Small intestine (tissue), 7 donors: ENCODE measurements at regions not wholly inside any gene's neighbourhood (a gene's known extent, or its start where the extent isn't known, plus 50 kb on each side); places are given as distances from the start of the nearest gene placed in this dataset.
"Not testable (repeated sequence)": the region's sequence is repeated elsewhere in the genome, so short reads cannot be mapped to it uniquely, and the experiment has no call there.

Source experiments
- DNase-seq, 2 donors: peaks; one replicate each; pipeline versions ENCODE4 v3.0.0 to v3.0.0-alpha.2; 2013
- FAIRE-seq: peaks from 2 replicates; lab custom pipeline; 2012; peaks lifted over from hg19 to GRCh38; lab: Jason Lieb, UNC
- H3K27ac ChIP-seq, 3 donors: one replicate each; pipeline ENCODE4 v1.5.1; 2013; ENCODE audit warnings: low read length in 2 of 3, mild to moderate bottlenecking in 2 of 3, control low read depth in 1 of 3, inconsistent platforms in 1 of 3, low read depth in 1 of 3, moderate library complexity in 1 of 3
- H3K27me3 ChIP-seq, 3 donors: one replicate each; pipeline ENCODE4 v1.6.1; 2013; ENCODE audit warnings: low read length in 3 of 3, inconsistent platforms in 1 of 3; ENCODE audit not compliant: control insufficient read depth in 3 of 3, insufficient read depth in 3 of 3
- H3K36me3 ChIP-seq, 3 donors: one replicate each; pipeline ENCODE4 v1.6.1; 2013; ENCODE audit warnings: low read length in 3 of 3, inconsistent platforms in 1 of 3, low read depth in 1 of 3, mild to moderate bottlenecking in 1 of 3, moderate library complexity in 1 of 3; ENCODE audit not compliant: control insufficient read depth in 3 of 3, insufficient read depth in 2 of 3
- H3K4me1 ChIP-seq, 3 donors: one replicate each; pipeline ENCODE4 v1.6.1; 2013; ENCODE audit warnings: low read length in 2 of 3, inconsistent platforms in 1 of 3, low read depth in 1 of 3, mild to moderate bottlenecking in 1 of 3, moderate library complexity in 1 of 3; ENCODE audit not compliant: control insufficient read depth in 3 of 3, insufficient read depth in 2 of 3
- H3K4me3 ChIP-seq, 3 donors: one replicate each; pipeline ENCODE4 v1.5.1; 2013; ENCODE audit warnings: low read length in 3 of 3, control low read depth in 1 of 3, inconsistent platforms in 1 of 3, low read depth in 1 of 3, mild to moderate bottlenecking in 1 of 3, moderate library complexity in 1 of 3
- H3K9me3 ChIP-seq, 2 donors: one replicate each; pipeline ENCODE4 v1.6.1; 2013; ENCODE audit warnings: low read depth in 1 of 2, low read length in 1 of 2; ENCODE audit not compliant: control insufficient read depth in 2 of 2, insufficient read depth in 1 of 2
- WGBS, 3 donors: extraction: QIAGEN DNeasy Blood & Tissue Kit; methylation state at CpG; one replicate each; pipeline ENCODE4 v1.1.7; 2013; 5-methylcytosine and 5-hydroxymethylcytosine counted together
- donor health status: healthy with polysubstance abuse.
- donor health status: control.
- donor health status: control.
- donor health status: Bipolar disorder and iron deficiency.
- donor health status: healthy.

GRCh38 chr10:38386869-38387268 lies 292.7 kb downstream of the ZNF37A start:
- not testable (repeated sequence) for DNase-seq, FAIRE-seq, H3K9me3 ChIP-seq, H3K4me3 ChIP-seq, H3K36me3 ChIP-seq, H3K4me1 ChIP-seq, H3K27ac ChIP-seq, H3K27me3 ChIP-seq

DNA sequence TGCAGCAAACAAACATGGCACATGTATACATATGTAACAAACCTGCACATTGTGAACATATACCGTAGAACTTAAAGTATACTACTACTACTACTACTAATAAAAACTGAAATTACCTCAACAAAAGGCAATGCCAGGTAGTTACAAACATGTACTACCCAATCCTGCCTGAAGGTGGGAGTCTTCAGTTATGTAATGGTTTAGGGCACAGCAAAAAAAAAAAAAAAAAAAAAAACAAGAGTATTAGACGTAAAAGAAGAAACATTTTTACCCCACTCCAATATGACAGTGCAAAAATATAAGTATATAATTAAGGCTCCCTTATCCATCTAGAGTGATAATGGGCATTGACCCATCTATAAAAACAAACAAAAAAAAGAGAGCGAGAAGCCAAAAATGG lies 296.6 kb downstream of the ZNF37A start:
- H3K27ac ChIP-seq, FAIRE-seq, H3K4me3 ChIP-seq, H3K27me3 ChIP-seq, H3K4me1 ChIP-seq, H3K36me3 ChIP-seq, H3K9me3 ChIP-seq: not testable (repeated sequence)
- 68 to 85% (median 82%) methylated on average over 3 of the region's 3 CpGs for WGBS, 3 donors
- DNase-seq: peak; percentile 6 to 11

DNA sequence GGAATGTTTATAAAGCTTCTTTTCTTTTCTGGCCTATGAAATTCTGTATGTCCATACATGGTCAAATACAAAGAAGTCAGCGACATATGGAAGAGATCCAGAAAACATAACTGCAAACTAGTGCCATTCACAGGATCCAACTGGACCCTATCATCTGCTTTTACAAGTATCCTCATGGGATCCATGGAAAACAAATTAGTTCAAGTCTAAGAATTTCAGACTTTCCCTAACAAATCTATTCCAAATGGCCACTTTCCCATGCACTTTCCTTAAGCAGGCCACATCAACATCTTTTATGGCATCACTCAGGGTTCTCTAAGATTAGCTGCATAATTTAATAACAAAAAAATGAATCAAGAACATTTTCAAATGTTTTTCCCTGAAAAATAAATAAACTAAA lies 301.3 kb downstream of the ZNF37A start:
- not testable (repeated sequence) for H3K4me1 ChIP-seq, H3K36me3 ChIP-seq, H3K4me3 ChIP-seq, FAIRE-seq, H3K27me3 ChIP-seq, H3K9me3 ChIP-seq, H3K27ac ChIP-seq, DNase-seq
- 57 to 100% (median 71%) methylated on average over 1 of the region's 1 CpG for WGBS, 3 donors

DNA sequence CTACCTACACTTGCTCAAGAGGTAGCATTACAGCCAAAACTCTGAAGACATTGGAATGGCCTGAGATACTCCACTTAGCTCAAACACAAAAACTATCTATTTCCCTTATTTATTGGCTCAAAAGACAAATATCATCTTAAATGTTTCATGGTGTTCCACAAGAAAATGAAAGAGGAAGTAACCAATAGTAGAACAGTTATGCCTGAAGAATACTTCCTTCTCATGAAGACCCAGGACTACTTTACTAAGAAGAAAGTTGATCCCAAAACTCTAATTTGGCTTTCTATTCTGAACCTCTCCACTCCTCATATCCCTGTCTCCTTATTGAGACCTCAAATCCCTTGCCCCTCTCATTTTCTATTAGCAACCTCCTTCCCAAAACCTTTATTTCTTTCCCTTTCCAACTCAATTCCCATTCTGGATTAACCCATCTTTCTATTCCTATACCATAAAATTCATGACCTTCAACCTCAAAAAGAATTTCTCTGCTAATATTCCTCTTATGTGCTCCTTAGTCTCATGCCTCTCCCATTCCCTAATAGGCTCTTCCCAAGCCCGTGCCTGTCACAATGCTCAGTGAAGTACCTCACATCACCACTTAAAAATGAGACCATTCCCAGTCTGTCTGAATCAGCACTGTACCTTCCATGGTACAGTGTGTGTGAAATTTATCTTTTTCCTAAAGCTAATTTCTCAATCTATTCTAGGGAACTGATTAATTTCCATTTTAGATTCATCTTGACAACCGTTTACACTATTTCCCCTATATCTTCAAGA lies 302.2 kb downstream of the ZNF37A start:
- not testable (repeated sequence) for H3K27me3 ChIP-seq, H3K27ac ChIP-seq, DNase-seq, FAIRE-seq, H3K9me3 ChIP-seq, H3K36me3 ChIP-seq, H3K4me3 ChIP-seq, H3K4me1 ChIP-seq
- 81 to 94% (median 92%) methylated on average over 2 of the region's 2 CpGs for WGBS, 3 donors

- peak in 1 of 2 donors; percentile 2 for DNase-seq
- peak overlapping the region in 2 of 3 donors; percentile 12 to 85 for H3K4me3 ChIP-seq
- WGBS, 3 donors: 70 to 83% (median 73%) methylated on average over 13 of the region's 13 CpGs
- H3K4me1 ChIP-seq, H3K27me3 ChIP-seq, H3K36me3 ChIP-seq, FAIRE-seq, H3K9me3 ChIP-seq: not testable (repeated sequence)
- H3K27ac ChIP-seq: peak overlapping the region in 2 of 3 donors; percentile 98
Measured at GRCh38 chr10:38401565-38401964, 307.4 kb downstream of the ZNF37A start.

- H3K4me1 ChIP-seq, FAIRE-seq, H3K27me3 ChIP-seq, H3K9me3 ChIP-seq, H3K36me3 ChIP-seq: not testable (repeated sequence)
- Histone ChIP-seq H3K27ac (peak overlapping the region; percentile 90 to 99 (median 98)), H3K4me3 (peak overlapping the region; percentile 46 to 85 (median 62))
- peak; percentile 95 to 98 for DNase-seq
- 2 to 7% (median 3%) methylated on average over 66 to 110 of the region's 110 CpGs for WGBS, 3 donors
Measured at GRCh38 chr10:38402442-38403346, 308.6 kb downstream of the ZNF37A start.

DNA sequence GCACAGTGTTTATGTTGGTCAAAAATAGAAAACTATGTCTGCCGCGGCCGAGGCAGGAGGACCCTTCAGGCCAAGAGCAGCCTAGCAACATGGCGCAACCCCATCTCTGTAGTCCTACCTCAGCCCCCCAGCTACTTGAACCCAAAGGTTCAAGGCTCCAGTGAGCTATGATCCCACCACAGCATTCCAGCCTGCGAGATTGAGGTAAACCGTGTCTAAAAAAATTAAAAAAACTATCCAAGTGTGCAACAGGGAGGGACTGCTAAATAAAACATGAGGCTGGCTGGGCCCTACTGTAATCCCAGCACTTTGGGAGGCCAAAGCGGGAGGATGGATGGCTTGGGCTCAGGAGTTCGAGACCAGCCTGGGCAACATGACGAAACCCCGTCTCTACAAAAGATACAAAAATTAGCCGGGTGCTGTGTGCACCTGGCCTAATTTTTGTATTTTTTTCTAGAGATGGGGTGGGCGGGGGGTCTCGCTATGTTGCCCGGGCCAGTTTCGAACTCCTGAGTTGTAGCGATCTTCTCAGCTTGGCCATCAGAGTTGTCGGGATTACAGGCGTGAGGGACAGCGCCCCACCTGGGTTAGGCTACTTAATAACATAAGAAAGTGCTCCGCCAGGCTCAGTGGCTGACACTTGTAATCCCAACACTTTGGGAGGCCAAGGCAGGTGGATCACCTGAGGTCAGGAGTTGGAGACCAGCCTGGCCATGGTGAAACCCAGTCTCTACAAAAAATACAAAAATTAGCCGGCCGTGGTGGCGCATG lies 309.4 kb downstream of the ZNF37A start:
- H3K36me3 ChIP-seq, FAIRE-seq, H3K9me3 ChIP-seq, H3K4me1 ChIP-seq, H3K27me3 ChIP-seq: not testable (repeated sequence)
- peak; percentile 8 to 57 for DNase-seq
- Histone ChIP-seq H3K27ac (peak overlapping the region; percentile 87 to 99 (median 91)), H3K4me3 (peak overlapping the region; percentile 27 to 58 (median 35))
- 68 to 73% (median 72%) methylated on average over 21 to 23 of the region's 23 CpGs for WGBS, 3 donors

DNA sequence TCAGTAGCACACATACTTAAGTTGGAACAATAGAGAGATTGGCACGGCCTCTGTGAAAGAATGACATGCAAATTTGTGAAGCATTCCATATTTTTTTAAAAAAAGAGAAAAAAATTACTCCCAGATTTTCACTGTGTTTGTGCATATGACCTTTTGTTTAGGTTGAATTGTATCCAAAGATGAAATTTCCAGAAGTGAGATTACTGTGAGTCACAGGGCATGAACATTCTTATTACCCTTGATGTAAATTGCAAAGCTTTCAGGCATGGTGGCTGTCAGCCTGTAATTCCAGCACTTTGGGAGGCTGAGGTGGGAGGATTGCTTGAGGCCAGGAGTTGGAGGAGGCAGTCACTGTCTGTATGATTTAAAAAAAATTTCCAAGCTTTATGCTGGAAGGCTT lies 329.5 kb downstream of the ZNF37A start:
- not testable (repeated sequence) for H3K9me3 ChIP-seq, FAIRE-seq, H3K27me3 ChIP-seq, DNase-seq, H3K27ac ChIP-seq, H3K4me3 ChIP-seq, H3K4me1 ChIP-seq, H3K36me3 ChIP-seq
- 90 to 100% (median 90%) methylated on average over 1 of the region's 1 CpG for WGBS, 3 donors
